SK-N-MC (cell line): ENCODE measurements at regions not wholly inside any gene's neighbourhood (a gene's known extent, or its start where the extent isn't known, plus 50 kb on each side); places are given as distances from the start of the nearest gene placed in this dataset.

ENCODE experiments used
- EZH2 ChIP-seq: fragments of 200-600 bp; sonication (generic); IDR thresholded peaks from one replicate; pipeline ENCODE4 v1.6.1; 2017; ENCODE audit warnings: antibody characterized with exemption
- FOXP2 ChIP-seq: optimal IDR thresholded peaks from 2 replicates; pipeline ENCODE3; 2011; ENCODE audit warnings: mild to moderate bottlenecking, moderate library complexity; ENCODE audit not compliant: insufficient read depth; ENCODE audit errors: extremely low read length, control extremely low read depth
- POLR2AphosphoS5 ChIP-seq: IDR thresholded peaks from 2 replicates; pipeline ENCODE4 v1.6.1; 2012; ENCODE audit warnings: mild to moderate bottlenecking, low read depth, low read length, borderline replicate concordance

GRCh38 chr9:107761307-107761706 is 271.7 kb upstream of the KLF4 start:
- TF ChIP-seq POLR2AphosphoS5, result no peak
- TF ChIP-seq EZH2, result no peak
- no peak for TF ChIP-seq FOXP2
